HG02588 (cell line): ENCODE measurements at regions not wholly inside any gene's neighbourhood (a gene's known extent, or its start where the extent isn't known, plus 50 kb on each side); places are given as distances from the start of the nearest gene placed in this dataset.

Experiments used
- ATAC-seq: cut with Tn5 transposase; IDR thresholded peaks from one replicate; pipeline ENCODE4 v1.9.1; 2021; ENCODE audit warnings: mild to moderate bottlenecking, moderate library complexity; ENCODE audit not compliant: unreplicated experiment

GRCh38 chr1:199151634-199152425 lies 513.0 kb downstream of the PTPRC start:
- no peak for ATAC-seq

GRCh38 chr1:199152676-199153075 lies 513.8 kb downstream of the PTPRC start:
- no peak for ATAC-seq

- ATAC-seq = no peak
Observed at GRCh38 chr1:199155166-199156019, 516.6 kb downstream of the PTPRC start.

- no peak for ATAC-seq
Observed at GRCh38 chr1:199157494-199157893, 518.7 kb downstream of the PTPRC start.

- ATAC-seq = no peak
Observed at GRCh38 chr1:199160521-199161318, 521.9 kb downstream of the PTPRC start.

GRCh38 chr1:199161319-199161680 lies 522.5 kb downstream of the PTPRC start:
- ATAC-seq = no peak

- ATAC-seq = no peak
Observed at GRCh38 chr1:199161766-199162303, 523.0 kb downstream of the PTPRC start.

GRCh38 chr1:199163267-199163666 lies 524.4 kb downstream of the PTPRC start:
- ATAC-seq = no peak

- no peak for ATAC-seq
Observed at GRCh38 chr1:199163670-199164069, 524.8 kb downstream of the PTPRC start.

- no peak for ATAC-seq
Observed at GRCh38 chr1:199167460-199167859, 528.6 kb downstream of the PTPRC start.

GRCh38 chr1:199168888-199169585 lies 530.2 kb downstream of the PTPRC start:
- no peak for ATAC-seq

- no peak for ATAC-seq
Observed at GRCh38 chr1:199170711-199171110, 531.9 kb downstream of the PTPRC start.

GRCh38 chr1:199172171-199173124 lies 533.6 kb downstream of the PTPRC start:
- ATAC-seq = no peak

GRCh38 chr1:199173356-199173755 lies 534.5 kb downstream of the PTPRC start:
- ATAC-seq = peak; percentile 94

GRCh38 chr1:199174336-199174735 lies 535.5 kb downstream of the PTPRC start:
- ATAC-seq = no peak

GRCh38 chr1:199176713-199177112 lies 537.9 kb downstream of the PTPRC start:
- ATAC-seq = no peak

- no peak for ATAC-seq
Observed at GRCh38 chr1:199177241-199177640, 538.4 kb downstream of the PTPRC start.

- no peak for ATAC-seq
Observed at GRCh38 chr1:199178646-199179045, 539.8 kb downstream of the PTPRC start.

GRCh38 chr1:199182186-199182843 lies 543.5 kb downstream of the PTPRC start:
- no peak for ATAC-seq
